Uterus (tissue), 2 donors: ENCODE measurements at regions not wholly inside any gene's neighbourhood (a gene's known extent, or its start where the extent isn't known, plus 50 kb on each side); places are given as distances from the start of the nearest gene placed in this dataset.

Source experiments
- POLR2A ChIP-seq, 2 donors: fragments of 450-650 bp; IDR thresholded peaks; one replicate each; pipeline ENCODE4 v1.6.1; 2016; ENCODE audit warnings: antibody characterized with exemption in 2 of 2, mild to moderate bottlenecking in 1 of 2, moderate library complexity in 1 of 2
- TF ChIP-seq, protein P1 (sequence below), 4 experiments: fragments of 200-600 bp in 2 of 4; fragments of 450-650 bp in 2 of 4; sonication (generic) in 2 of 4; IDR thresholded peaks; one replicate each; pipeline ENCODE4 v1.5.1; 2016 to 2019; ENCODE audit warnings: antibody characterized with exemption in 4 of 4, mild to moderate bottlenecking in 2 of 4, moderate library complexity in 1 of 4

DNA sequence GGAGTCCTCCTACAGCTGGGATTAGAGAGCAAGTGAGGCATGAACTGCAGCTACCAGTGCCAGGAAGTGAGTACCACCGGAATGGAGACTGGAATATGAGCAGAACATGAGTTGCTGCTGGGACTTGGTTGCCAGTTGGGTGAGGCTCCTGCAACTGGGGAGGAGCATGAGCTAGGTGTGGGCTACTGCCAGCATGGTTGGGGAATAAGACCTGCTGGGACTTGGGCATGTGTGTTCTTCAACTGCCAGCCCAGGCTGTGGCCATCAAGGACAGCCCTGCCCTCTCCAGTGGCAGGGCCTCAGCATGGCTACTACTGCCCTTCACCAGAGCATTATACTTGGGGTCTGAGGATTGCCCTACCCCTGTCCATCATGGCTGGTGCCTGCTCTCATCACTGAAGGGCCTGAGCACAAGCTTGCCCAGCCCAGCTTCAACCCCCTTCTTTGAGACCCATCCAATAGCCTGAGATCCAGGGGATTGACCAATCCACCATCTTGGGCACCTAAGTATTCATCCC is 665.0 kb downstream of the ELAVL2 start:
- TF ChIP-seq, protein P1, sequence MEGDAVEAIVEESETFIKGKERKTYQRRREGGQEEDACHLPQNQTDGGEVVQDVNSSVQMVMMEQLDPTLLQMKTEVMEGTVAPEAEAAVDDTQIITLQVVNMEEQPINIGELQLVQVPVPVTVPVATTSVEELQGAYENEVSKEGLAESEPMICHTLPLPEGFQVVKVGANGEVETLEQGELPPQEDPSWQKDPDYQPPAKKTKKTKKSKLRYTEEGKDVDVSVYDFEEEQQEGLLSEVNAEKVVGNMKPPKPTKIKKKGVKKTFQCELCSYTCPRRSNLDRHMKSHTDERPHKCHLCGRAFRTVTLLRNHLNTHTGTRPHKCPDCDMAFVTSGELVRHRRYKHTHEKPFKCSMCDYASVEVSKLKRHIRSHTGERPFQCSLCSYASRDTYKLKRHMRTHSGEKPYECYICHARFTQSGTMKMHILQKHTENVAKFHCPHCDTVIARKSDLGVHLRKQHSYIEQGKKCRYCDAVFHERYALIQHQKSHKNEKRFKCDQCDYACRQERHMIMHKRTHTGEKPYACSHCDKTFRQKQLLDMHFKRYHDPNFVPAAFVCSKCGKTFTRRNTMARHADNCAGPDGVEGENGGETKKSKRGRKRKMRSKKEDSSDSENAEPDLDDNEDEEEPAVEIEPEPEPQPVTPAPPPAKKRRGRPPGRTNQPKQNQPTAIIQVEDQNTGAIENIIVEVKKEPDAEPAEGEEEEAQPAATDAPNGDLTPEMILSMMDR (IDR thresholded peaks at IDR 0.05), result no peak
- no peak for TF ChIP-seq POLR2A (IDR thresholded peaks at IDR 0.05)
